HEK293 (cell line): ENCODE measurements at regions not wholly inside any gene's neighbourhood (a gene's known extent, or its start where the extent isn't known, plus 50 kb on each side); places are given as distances from the start of the nearest gene placed in this dataset.

Experiments
- KLF9 ChIP-seq: fragments of 450-650 bp; formaldehyde crosslinking; IDR thresholded peaks from 2 replicates; pipeline ENCODE4 v1.5.1; 2016; ENCODE audit warnings: missing biosample characterization, missing genetic modification characterization, low read depth
- ZNF555 ChIP-seq: fragments of 450-650 bp; formaldehyde crosslinking; conservative IDR thresholded peaks from 2 replicates; pipeline ENCODE4 v1.5.1; 2017; ENCODE audit warnings: missing biosample characterization, mild to moderate bottlenecking, missing genetic modification characterization, inconsistent platforms
- ZNF707 ChIP-seq: fragments of 450-650 bp; formaldehyde crosslinking; IDR thresholded peaks from 2 replicates; pipeline ENCODE4 v1.5.1; 2016; ENCODE audit warnings: missing biosample characterization, missing genetic modification characterization
- TF ChIP-seq, protein P1 (sequence below): fragments of 450-650 bp; formaldehyde crosslinking; IDR thresholded peaks from 2 replicates; pipeline ENCODE4 v1.5.1; 2016; ENCODE audit warnings: missing biosample characterization, missing genetic modification characterization
- TF ChIP-seq, protein P2 (sequence below): fragments of 450-650 bp; formaldehyde crosslinking; IDR thresholded peaks from 2 replicates; pipeline ENCODE4 v1.5.1; 2016; ENCODE audit warnings: missing biosample characterization, missing genetic modification characterization

DNA sequence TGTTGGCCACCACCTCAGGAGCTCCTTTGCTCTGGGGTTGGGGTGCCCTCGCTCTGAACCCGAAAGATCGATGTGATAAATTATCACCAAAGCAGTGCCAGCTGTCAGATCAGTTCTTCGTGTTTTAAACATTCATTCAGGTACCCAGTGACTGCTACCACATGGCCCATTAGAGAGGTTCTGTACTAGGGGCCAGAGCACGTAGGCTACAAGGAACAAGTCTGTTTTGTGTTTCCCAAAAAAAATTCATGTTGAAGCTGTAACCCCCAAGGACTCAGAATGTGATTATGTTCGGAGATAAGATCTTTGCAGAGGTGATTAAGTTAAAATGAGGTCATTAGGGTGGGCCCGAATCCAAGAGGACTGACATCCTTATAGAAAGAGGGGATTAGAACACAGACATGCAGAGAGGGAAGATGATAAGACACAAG is 526.9 kb downstream of the NPHP4 start:
- no peak for TF ChIP-seq ZNF707 (tag by site-specific recombination)
- TF ChIP-seq, protein P1, sequence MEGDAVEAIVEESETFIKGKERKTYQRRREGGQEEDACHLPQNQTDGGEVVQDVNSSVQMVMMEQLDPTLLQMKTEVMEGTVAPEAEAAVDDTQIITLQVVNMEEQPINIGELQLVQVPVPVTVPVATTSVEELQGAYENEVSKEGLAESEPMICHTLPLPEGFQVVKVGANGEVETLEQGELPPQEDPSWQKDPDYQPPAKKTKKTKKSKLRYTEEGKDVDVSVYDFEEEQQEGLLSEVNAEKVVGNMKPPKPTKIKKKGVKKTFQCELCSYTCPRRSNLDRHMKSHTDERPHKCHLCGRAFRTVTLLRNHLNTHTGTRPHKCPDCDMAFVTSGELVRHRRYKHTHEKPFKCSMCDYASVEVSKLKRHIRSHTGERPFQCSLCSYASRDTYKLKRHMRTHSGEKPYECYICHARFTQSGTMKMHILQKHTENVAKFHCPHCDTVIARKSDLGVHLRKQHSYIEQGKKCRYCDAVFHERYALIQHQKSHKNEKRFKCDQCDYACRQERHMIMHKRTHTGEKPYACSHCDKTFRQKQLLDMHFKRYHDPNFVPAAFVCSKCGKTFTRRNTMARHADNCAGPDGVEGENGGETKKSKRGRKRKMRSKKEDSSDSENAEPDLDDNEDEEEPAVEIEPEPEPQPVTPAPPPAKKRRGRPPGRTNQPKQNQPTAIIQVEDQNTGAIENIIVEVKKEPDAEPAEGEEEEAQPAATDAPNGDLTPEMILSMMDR (tag by site-specific recombination): no peak
- TF ChIP-seq KLF9 (tag by site-specific recombination): no peak
- TF ChIP-seq ZNF555 (tag by site-specific recombination): no peak
- TF ChIP-seq, protein P2, sequence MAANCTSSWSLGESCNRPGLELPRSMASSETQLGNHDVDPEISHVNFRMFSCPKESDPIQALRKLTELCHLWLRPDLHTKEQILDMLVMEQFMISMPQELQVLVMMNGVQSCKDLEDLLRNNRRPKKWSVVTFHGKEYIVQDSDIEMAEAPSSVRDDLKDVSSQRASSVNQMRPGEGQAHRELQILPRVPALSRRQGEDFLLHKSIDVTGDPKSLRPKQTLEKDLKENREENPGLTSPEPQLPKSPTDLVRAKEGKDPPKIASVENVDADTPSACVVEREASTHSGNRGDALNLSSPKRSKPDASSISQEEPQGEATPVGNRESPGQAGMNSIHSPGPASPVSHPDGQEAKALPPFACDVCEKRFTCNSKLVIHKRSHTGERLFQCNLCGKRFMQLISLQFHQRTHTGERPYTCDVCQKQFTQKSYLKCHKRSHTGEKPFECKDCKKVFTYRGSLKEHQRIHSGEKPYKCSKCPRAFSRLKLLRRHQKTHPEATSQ (tag by site-specific recombination): no peak
